ENCODE measurements at regions not wholly inside any gene's neighbourhood (a gene's known extent, or its start where the extent isn't known, plus 50 kb on each side); places are given as distances from the start of the nearest gene placed in this dataset.
A peak's percentile ranks its signal among the peaks of the same experiment; 100 is the strongest.

GRCh38 chr14:96729889-96730288 is 67.3 kb upstream of the VRK1 start:
- DNase-seq: no peak

GRCh38 chr14:96730386-96730785 is 66.8 kb upstream of the VRK1 start:
- DNase-seq: no peak

- DNase-seq: no peak
Observed at GRCh38 chr14:96734076-96734622, 63.0 kb upstream of the VRK1 start.

GRCh38 chr14:96735526-96735925 is 61.7 kb upstream of the VRK1 start:
- DNase-seq: no peak

- DNase-seq: no peak
Observed at GRCh38 chr14:96736439-96736838, 60.7 kb upstream of the VRK1 start.

GRCh38 chr14:96737881-96738280 is 59.3 kb upstream of the VRK1 start:
- peak; percentile 43 to 48 for DNase-seq

- DNase-seq: no peak
Observed at GRCh38 chr14:96739200-96739910, 57.8 kb upstream of the VRK1 start.

- peak; percentile 41 to 80 for DNase-seq
Observed at GRCh38 chr14:96741151-96741977, 55.8 kb upstream of the VRK1 start.

- no peak for DNase-seq
Observed at GRCh38 chr14:96744262-96744661, 52.9 kb upstream of the VRK1 start.

GRCh38 chr14:96745500-96746051 is 51.6 kb upstream of the VRK1 start:
- DNase-seq: no peak

GRCh38 chr14:96746101-96746500 is 51.1 kb upstream of the VRK1 start:
- no peak for DNase-seq

GRCh38 chr14:96747006-96747405 is 50.2 kb upstream of the VRK1 start:
- DNase-seq: no peak

Measured in inflammatory macrophage treated with lipopolysaccharide for 1 hour (primary cell).